Heart left ventricle (tissue), 16 donors: ENCODE measurements at regions not wholly inside any gene's neighbourhood (a gene's known extent, or its start where the extent isn't known, plus 50 kb on each side); places are given as distances from the start of the nearest gene placed in this dataset.

Source experiments
- ATAC-seq, 4 donors: fragments of 200-7000 bp; cut with Tn5 transposase; one replicate each; pipeline ENCODE4 v1.9.1; 2020 to 2022; ENCODE audit warnings: moderate library complexity in 4 of 4, mild to moderate bottlenecking in 3 of 4, moderate number of reproducible peaks in 1 of 4
- DNase-seq, 5 donors: peaks; one replicate each; pipeline ENCODE4 v3.0.0-alpha.2; 2020
- H3K27ac ChIP-seq, 12 donors: fragments of 200-600 bp; sonication (generic) in 4 of 12; one replicate each; pipeline versions ENCODE4 v1.5.0 to v1.8.0; 2016 to 2022; ENCODE audit warnings: mild to moderate bottlenecking in 2 of 12
- H3K27me3 ChIP-seq, 9 donors: fragments of 200-600 bp; sonication (generic) in 2 of 9; one replicate each; pipeline versions ENCODE4 v1.5.1 to v1.8.0; 2016 to 2022; ENCODE audit warnings: mild to moderate bottlenecking in 3 of 9
- H3K36me3 ChIP-seq, 9 donors: fragments of 200-600 bp; sonication (generic) in 2 of 9; one replicate each; pipeline versions ENCODE4 v1.5.0 to v1.8.0; 2018 to 2022; ENCODE audit warnings: mild to moderate bottlenecking in 2 of 9
- H3K4me1 ChIP-seq, 12 donors: fragments of 200-600 bp; sonication (generic) in 4 of 12; one replicate each; pipeline versions ENCODE4 v1.5.0 to v1.8.0; 2016 to 2022; ENCODE audit warnings: mild to moderate bottlenecking in 3 of 12
- H3K4me3 ChIP-seq, 12 donors: fragments of 200-600 bp; sonication (generic) in 4 of 12; one replicate each; pipeline versions ENCODE4 v1.5.0 to v1.8.0; 2017 to 2022; ENCODE audit warnings: mild to moderate bottlenecking in 9 of 12, moderate library complexity in 4 of 12
- H3K9me3 ChIP-seq, 12 donors: fragments of 200-600 bp; sonication (generic) in 4 of 12; one replicate each; pipeline versions ENCODE4 v1.5.0 to v1.8.0; 2016 to 2022; ENCODE audit warnings: mild to moderate bottlenecking in 1 of 12
- CTCF ChIP-seq, 12 donors: fragments of 200-600 bp; sonication (generic) in 4 of 12; IDR thresholded peaks; one replicate each; pipeline versions ENCODE4 v1.5.0 to v1.8.0; 2018 to 2022; ENCODE audit warnings: antibody characterized with exemption in 12 of 12, mild to moderate bottlenecking in 5 of 12
- POLR2A ChIP-seq, 2 donors: fragments of 450-650 bp; IDR thresholded peaks; one replicate each; pipeline ENCODE4 v1.6.1; 2017; ENCODE audit warnings: antibody characterized with exemption in 2 of 2, mild to moderate bottlenecking in 2 of 2, moderate library complexity in 2 of 2
- WGBS, 4 donors: extraction: QIAGEN DNeasy Blood & Tissue Kit in 2 of 4; methylation state at CpG; one replicate each; pipeline versions ENCODE4 v1.1.5 to v1.1.7; 2013 to 2018; 5-methylcytosine and 5-hydroxymethylcytosine counted together
- intact Hi-C, 10 donors: fragments of 100-400 bp; cut with DNase I; formaldehyde crosslinking; loops; one replicate each; pipeline versions ENCODE4 v1.11.1 to v1.14.2; 2022
- donor health status: ischemic (EF 13 %, LVEDD 7.1; RV severe dilation, severe dysfunction).
- donor health status: healthy with polysubstance abuse.
- donor health status: DM: no; HTN: yes; CAD: no.
- donor health status: DM: no; HTN: no; CAD: no.
- donor health status: ischemic (EF 25% LVEDD 6.9; RV normal size, moderate dysfunction).
- donor health status: ischemic (EF 25% LVEDD 5.7; RV mildly dilated, moderate dysfunction).
- donor health status: healthy.
- donor health status: DM: yes; HTN: yes; CAD: no.
- donor health status: ischemic (EF 35%, LVEDD 5.7; RV mildly dilated, moderate dysfunction).
- donor health status: nonischemic (EF 11% LVEDD 7.7; RV severe dilation, severe dysfunction).
- donor health status: DM: yes; HTN: yes; CAD: no.
- donor health status: PGD.
- donor health status: ischemic (EF 29% LVEDD 5.4; RV normal size, mild dysfunction).
- donor health status: nonischemic (EF 23%, LVEDD 6.1; RV moderate dilation, normal function).

GRCh38 chr6:147071776-147072175 lies 132.4 kb upstream of the STXBP5 start:
- DNase-seq: no peak
- Histone ChIP-seq H3K4me1 (no peaks in the 10 kb centered on the region), H3K27me3 (no peaks in the 10 kb centered on the region), H3K36me3 (no peaks in the 10 kb centered on the region), H3K4me3 (no peak overlapping the region), H3K9me3 (peaks cover 0 to 18% (median 6%) of the 10 kb centered on the region in 12 donors), H3K27ac (no peak overlapping the region)
- no peak for ATAC-seq
- no peak for TF ChIP-seq POLR2A (IDR thresholded peaks at IDR 0.05)
- no peak for TF ChIP-seq CTCF (IDR thresholded peaks at IDR 0.05)
- intact Hi-C loops: no loop called here
- 80 to 95% (median 88%) methylated on average over 2 of the region's 2 CpGs for WGBS, 4 donors

DNA sequence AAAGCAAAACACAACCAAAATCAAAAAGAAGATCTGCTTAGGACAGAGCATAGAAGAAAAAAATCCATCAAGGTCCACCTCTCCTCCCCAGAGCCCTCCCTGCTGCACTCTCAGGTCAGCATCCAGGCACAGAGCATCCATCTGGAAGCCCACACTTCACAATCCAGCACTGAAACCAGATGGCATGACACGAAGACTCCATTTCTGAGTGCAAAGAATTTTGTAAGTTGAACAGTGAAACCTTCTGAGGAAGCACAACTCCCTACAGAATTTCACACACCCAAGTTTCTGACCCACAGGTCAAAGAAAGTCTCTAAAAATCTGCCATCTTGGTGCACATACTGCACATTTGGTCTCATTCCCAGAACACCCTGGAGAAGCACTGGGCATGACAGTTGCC lies 128.8 kb upstream of the STXBP5 start:
- no peaks in the 10 kb centered on the region for H3K27me3 ChIP-seq
- H3K9me3 ChIP-seq: no peaks in the 10 kb centered on the region
- H3K4me3 ChIP-seq: no peak overlapping the region
- intact Hi-C loops: no loop called here
- H3K4me1 ChIP-seq: no peaks in the 10 kb centered on the region
- ATAC-seq (no peak), DNase-seq (no peak)
- H3K27ac ChIP-seq: no peak overlapping the region
- H3K36me3 ChIP-seq: no peaks in the 10 kb centered on the region
- no peak for TF ChIP-seq POLR2A (IDR thresholded peaks at IDR 0.05)
- no peak for TF ChIP-seq CTCF (IDR thresholded peaks at IDR 0.05)
- WGBS, 4 donors: 84 to 91% (median 89%) methylated on average over 1 of the region's 1 CpG

DNA sequence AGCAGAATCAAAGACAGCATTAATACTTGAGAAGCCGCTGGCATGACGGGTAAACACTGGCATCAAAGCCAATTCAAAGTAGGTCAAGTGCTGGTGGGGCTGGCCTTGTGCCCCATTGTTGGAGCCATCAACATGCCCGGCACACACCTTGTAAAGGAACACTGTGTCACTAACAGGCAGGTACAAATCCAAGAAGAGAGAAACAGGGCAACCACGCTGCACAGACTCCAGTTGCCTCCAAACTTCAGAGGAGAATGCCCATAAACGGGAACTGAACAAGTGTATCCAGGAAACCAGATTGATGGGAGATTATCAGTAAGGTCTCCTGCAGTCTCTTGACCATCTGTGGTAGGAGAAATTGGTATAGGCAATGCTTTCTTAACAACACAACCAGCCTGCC lies 127.0 kb upstream of the STXBP5 start:
- DNase-seq: peak in 1 of 5 donors; percentile 23
- TF ChIP-seq POLR2A (IDR thresholded peaks at IDR 0.05) (no peak), CTCF (IDR thresholded peaks at IDR 0.05) (no peak)
- 69 to 92% (median 73%) methylated on average over 5 of the region's 5 CpGs for WGBS, 4 donors
- peak in 3 of 4 donors; percentile 28 to 52 (median 42) for ATAC-seq
- no peaks in the 10 kb centered on the region for H3K9me3 ChIP-seq
- H3K27me3 ChIP-seq: no peaks in the 10 kb centered on the region
- no peak overlapping the region for H3K27ac ChIP-seq
- no peaks in the 10 kb centered on the region for H3K36me3 ChIP-seq
- no peak overlapping the region for H3K4me3 ChIP-seq
- intact Hi-C loops: no loop called here
- H3K4me1 ChIP-seq: no peaks in the 10 kb centered on the region

- no peak for DNase-seq
- Histone ChIP-seq H3K27me3 (no peaks in the 10 kb centered on the region), H3K4me3 (no peak overlapping the region), H3K4me1 (no peaks in the 10 kb centered on the region), H3K27ac (no peak overlapping the region), H3K9me3 (no peaks in the 10 kb centered on the region), H3K36me3 (no peaks in the 10 kb centered on the region)
- WGBS, 4 donors: 68 to 86% (median 77%) methylated on average over 2 of the region's 2 CpGs
- ATAC-seq: no peak
- intact Hi-C loops: no loop called here
- no peak for TF ChIP-seq POLR2A (IDR thresholded peaks at IDR 0.05)
- no peak for TF ChIP-seq CTCF (IDR thresholded peaks at IDR 0.05)
These were observed 126.1 kb upstream of the STXBP5 start for GRCh38 chr6:147078106-147078505.
